ENCODE measurements at regions not wholly inside any gene's neighbourhood (a gene's known extent, or its start where the extent isn't known, plus 50 kb on each side); places are given as distances from the start of the nearest gene placed in this dataset.
"Not testable (repeated sequence)": the region's sequence is repeated elsewhere in the genome, so short reads cannot be mapped to it uniquely, and the experiment has no call there.

DNA sequence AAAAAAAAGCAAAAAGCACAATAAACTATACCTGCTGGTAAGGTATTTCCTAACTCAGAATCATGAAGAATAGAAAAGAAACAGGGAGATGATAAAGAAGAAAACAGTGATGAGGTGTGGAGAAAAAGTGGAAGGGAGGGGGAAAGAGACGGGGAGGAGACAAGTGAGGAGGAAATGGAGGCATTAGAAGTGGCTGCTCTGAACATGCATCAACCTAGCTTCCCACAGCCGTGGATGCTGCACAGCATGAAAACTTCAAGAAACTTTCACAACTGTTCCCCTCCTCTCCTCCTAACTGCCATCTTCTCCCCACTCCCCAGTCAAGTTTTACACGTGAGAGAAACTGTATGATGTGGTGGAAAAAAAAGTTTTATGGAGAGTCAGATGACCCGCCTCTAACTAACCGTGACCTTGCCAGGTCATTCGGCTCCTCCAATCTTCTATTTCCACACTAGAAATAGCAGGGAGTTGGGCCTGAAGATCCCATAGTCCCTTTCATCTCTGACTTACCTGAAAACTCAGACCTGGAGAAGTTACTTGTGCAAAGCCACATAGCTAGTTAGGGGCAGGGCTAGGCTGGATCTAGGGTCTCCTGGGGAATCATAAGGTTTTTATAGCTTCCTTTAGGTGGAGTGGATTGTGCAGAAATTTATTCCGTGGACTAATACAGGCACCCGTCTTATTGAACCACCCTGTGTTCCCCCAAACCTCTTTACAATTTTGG is 461.9 kb downstream of the KLF5 start:
- DNase-seq (ENCODE audit: low read depth in 2 of 2), result no peak

GRCh38 chr13:73520135-73520534 is 461.3 kb downstream of the KLF5 start:
- not testable (repeated sequence) for DNase-seq (ENCODE audit: low read depth in 2 of 2)

DNA sequence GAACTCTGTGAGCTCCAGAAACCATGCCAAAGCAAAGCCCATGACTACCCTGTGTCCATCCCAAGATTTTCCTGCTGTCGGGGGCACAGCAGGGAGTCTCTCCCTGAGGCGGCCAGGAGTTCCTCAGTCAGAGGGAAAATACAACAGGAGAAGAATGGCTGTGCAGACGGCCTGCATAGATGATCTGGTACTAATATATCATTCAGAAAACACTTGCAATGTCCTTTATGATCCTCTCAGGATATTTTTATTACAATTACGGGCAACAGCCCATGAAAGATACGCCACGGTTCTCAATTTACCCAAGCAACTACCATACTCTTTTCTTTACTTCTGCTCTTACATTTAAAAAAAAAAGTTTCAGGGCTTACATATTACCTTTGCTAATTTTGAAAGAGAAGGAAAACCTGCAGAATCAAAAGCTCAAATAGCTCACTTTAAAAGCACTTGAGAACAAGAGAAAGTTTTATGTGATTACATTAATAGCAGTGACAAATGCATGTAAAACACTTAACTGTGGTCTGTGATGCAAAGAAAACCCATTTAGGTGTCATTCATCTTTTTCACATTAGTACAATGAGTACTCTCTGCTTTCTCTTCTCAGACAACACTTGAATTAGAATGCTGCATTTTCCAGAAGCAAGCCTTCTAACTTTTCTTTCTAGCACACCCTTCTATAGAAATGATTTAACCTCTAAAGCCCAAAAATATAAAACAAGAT is 460.8 kb downstream of the KLF5 start:
- no peak for DNase-seq (ENCODE audit: low read depth in 2 of 2)

GRCh38 chr13:73517766-73518165 is 459.0 kb downstream of the KLF5 start:
- no peak for DNase-seq (ENCODE audit: low read depth in 2 of 2)

GRCh38 chr13:73516731-73517130 is 457.9 kb downstream of the KLF5 start:
- no peak for DNase-seq (ENCODE audit: low read depth in 2 of 2)

GRCh38 chr13:73514208-73514607 is 455.4 kb downstream of the KLF5 start:
- DNase-seq (ENCODE audit: low read depth in 2 of 2), result no peak

GRCh38 chr13:73513751-73514150 is 454.9 kb downstream of the KLF5 start:
- no peak for DNase-seq (ENCODE audit: low read depth in 2 of 2)

GRCh38 chr13:73508841-73509240 is 450.0 kb downstream of the KLF5 start:
- DNase-seq (ENCODE audit: low read depth in 2 of 2), result no peak

- no peak for DNase-seq (ENCODE audit: low read depth in 2 of 2)
These were observed 446.6 kb downstream of the KLF5 start for GRCh38 chr13:73505376-73505890.

DNA sequence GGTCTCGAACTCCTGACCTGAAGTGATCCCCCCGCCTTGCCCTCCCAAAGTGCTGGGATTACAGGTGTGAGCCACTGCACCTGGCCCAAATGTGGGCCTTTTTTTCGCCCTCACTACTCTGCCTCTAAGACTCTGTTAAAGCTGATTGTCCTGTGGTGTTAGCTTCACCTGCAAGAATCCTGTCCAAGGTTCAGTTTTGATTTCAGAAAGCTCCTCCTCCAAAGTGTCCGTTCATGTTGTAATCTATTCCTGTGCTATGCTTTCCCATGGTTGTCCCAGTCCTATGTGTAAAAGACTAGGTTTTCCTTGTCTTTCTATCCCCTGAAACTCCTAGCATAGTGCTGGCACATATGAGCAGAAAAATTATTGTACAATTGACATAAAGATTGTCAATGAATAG is 440.9 kb downstream of the KLF5 start:
- no peak for DNase-seq (ENCODE audit: low read depth in 2 of 2)

GRCh38 chr13:73497430-73497829 is 438.6 kb downstream of the KLF5 start:
- DNase-seq (ENCODE audit: low read depth in 2 of 2), result no peak

DNA sequence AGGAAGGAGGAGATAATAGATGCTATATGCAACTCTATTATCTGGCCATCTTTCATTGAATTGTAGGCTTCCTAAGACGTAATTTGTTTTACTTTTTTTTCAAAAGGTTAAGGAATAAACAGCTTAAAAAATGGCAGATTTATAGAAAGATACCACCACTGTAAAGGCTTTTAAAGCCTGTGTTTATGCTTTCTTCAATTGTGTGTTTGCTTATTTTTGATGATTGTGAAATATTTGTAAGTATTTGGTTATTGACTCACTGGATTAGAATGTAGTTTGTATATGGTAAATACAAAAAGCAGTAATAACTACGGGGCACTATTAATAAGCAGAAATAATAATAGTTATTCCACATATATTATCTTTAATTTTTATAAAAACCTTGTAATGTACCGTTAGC is 437.9 kb downstream of the KLF5 start:
- DNase-seq (ENCODE audit: low read depth in 2 of 2), result no peak

- no peak for DNase-seq (ENCODE audit: low read depth in 2 of 2)
These were observed 434.0 kb downstream of the KLF5 start for GRCh38 chr13:73492811-73493210.

- no peak for DNase-seq (ENCODE audit: low read depth in 2 of 2)
These were observed 423.8 kb downstream of the KLF5 start for GRCh38 chr13:73482556-73482955.

- no peak for DNase-seq (ENCODE audit: low read depth in 2 of 2)
These were observed 423.2 kb downstream of the KLF5 start for GRCh38 chr13:73481886-73482445.

GRCh38 chr13:73480779-73481559 is 422.2 kb downstream of the KLF5 start:
- DNase-seq (ENCODE audit: low read depth in 2 of 2), result no peak

GRCh38 chr13:73479856-73480255 is 421.1 kb downstream of the KLF5 start:
- no peak for DNase-seq (ENCODE audit: low read depth in 2 of 2)

GRCh38 chr13:73479351-73479750 is 420.5 kb downstream of the KLF5 start:
- no peak for DNase-seq (ENCODE audit: low read depth in 2 of 2)

- no peak for DNase-seq (ENCODE audit: low read depth in 2 of 2)
These were observed 418.6 kb downstream of the KLF5 start for GRCh38 chr13:73477441-73477840.

DNA sequence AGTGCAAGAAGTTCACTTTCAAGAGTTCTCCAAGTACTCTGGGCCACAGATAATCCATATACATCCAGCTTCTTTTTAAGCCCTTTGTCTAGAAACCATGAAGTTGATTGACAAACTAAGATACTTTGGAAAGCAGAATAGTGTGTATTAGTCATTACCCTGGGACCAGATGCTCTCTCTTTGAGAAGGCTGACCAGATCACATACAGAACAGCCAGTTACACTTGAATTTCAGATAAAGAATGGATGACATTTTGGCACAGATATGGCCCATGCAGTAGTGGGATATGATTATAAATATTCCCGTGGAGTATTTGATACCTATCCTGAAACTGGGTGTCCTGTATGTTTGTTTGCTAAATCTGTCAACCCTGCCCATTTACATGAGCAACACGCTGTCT is 414.2 kb downstream of the KLF5 start:
- no peak for DNase-seq (ENCODE audit: low read depth in 2 of 2)

DNA sequence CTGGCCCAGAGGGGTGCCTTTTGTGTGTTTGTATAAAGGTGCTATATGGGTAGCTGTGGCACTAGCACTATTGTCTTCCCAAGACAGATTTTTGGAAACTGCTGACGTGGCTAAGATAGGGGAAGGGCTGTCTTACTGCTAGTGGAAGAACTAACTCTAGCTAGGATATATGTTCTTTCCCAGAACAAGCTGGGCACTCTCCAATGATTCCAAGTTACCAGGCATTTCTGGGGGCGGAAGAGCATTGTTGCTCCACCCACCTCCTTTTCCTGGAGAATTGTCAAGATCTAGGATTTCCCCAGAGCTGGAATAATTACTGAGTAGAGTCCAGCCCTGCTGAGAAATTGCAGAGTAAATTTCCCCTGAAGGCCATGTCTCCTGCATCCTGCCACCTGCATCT is 408.3 kb downstream of the KLF5 start:
- DNase-seq (ENCODE audit: low read depth in 2 of 2), result no peak

DNA sequence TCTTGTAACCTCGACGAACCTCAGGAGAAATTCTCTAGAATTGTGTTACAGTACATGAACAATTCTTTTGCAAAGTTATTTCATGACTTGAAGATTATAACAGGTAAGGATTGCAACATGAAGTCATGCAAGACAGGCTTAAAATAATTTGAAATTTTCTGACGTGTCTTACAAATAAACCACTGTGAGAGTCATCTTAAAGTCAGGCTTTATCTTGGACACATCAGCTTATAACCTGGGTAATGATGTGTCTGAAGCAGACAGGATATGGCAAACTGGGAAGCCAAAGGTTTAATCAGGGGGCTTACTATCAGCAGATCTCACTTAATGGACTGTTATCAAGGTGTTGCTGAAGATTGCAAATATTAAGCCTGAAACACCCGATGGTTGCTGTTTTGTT is 407.8 kb downstream of the KLF5 start:
- DNase-seq (ENCODE audit: low read depth in 2 of 2), result no peak

All from stimulated activated CD8-positive, alpha-beta memory T cell treated with anti-CD3 and anti-CD28 coated beads, Interleukin-7, amount 100 ng/mL, for 1 hour (primary cell).